ENCODE measurements at regions not wholly inside any gene's neighbourhood (a gene's known extent, or its start where the extent isn't known, plus 50 kb on each side); places are given as distances from the start of the nearest gene placed in this dataset.
"Not testable (repeated sequence)": the region's sequence is repeated elsewhere in the genome, so short reads cannot be mapped to it uniquely, and the experiment has no call there.

DNA sequence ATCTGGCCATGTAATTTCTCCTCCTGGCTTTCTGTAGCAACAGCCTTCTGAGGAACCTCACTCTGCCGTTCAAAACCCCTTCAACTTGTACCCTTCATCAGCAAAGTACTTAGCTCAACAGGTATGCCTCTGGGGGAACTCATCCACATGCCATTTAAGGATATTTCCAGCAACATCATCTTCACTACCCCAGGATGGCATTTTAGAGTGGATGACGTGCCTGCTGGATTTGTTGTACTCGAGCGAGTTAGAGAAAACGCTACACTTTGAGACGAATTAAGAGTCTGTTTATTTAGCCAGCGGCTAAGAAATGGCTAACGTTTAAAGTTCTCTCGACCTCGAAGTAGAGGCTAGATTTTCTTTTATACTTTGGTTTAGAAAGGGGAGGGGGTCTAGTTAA lies 122.1 kb downstream of the UNC93B1 start:
- CTCF ChIA-PET; H3K9me3 Mint-ChIP-seq (ENCODE audit: unreplicated experiment); BruUV-seq (replicated peaks); H3K27me3 ChIP-seq (replicated peaks; ENCODE audit: control insufficient read depth, insufficient read depth, low read length); H3K4me3 ChIP-seq (ENCODE audit: low read depth, low read length); H3K9me3 ChIP-seq; H3K36me3 ChIP-seq (ENCODE audit: control insufficient read depth, insufficient read depth, low read length); H3K27me3 Mint-ChIP-seq (ENCODE audit: insufficient read depth, unreplicated experiment); POLR2A ChIA-PET; H3K36me3 Mint-ChIP-seq (ENCODE audit: insufficient read depth, unreplicated experiment); DNase-seq; intact Hi-C loops (cut with micrococcal nuclease; ENCODE audit: unreplicated experiment); H3K4me1 ChIP-seq: not testable (repeated sequence)
- peaks cover 42% of the 10 kb centered on the region for H3K4me1 Mint-ChIP-seq (ENCODE audit: low read depth, unreplicated experiment)
- peak overlapping the region; percentile 8 for H3K4me3 Mint-ChIP-seq (ENCODE audit: unreplicated experiment)
- peak overlapping the region; percentile 2 for H3K27ac Mint-ChIP-seq (ENCODE audit: unreplicated experiment)

- H3K27ac Mint-ChIP-seq (ENCODE audit: unreplicated experiment); H3K36me3 Mint-ChIP-seq (ENCODE audit: insufficient read depth, unreplicated experiment); H3K4me3 ChIP-seq (ENCODE audit: low read depth, low read length); H3K4me3 Mint-ChIP-seq (ENCODE audit: unreplicated experiment); POLR2A ChIA-PET; intact Hi-C loops (cut with micrococcal nuclease; ENCODE audit: unreplicated experiment); H3K9me3 Mint-ChIP-seq (ENCODE audit: unreplicated experiment); H3K27me3 Mint-ChIP-seq (ENCODE audit: insufficient read depth, unreplicated experiment); BruUV-seq (replicated peaks); H3K4me1 ChIP-seq; H3K9me3 ChIP-seq; H3K36me3 ChIP-seq (ENCODE audit: control insufficient read depth, insufficient read depth, low read length); H3K27me3 ChIP-seq (replicated peaks; ENCODE audit: control insufficient read depth, insufficient read depth, low read length); CTCF ChIA-PET; DNase-seq: not testable (repeated sequence)
- H3K4me1 Mint-ChIP-seq (ENCODE audit: low read depth, unreplicated experiment) = peaks cover 33% of the 10 kb centered on the region
These were observed 123.2 kb downstream of the UNC93B1 start for GRCh38 chr11:67880594-67881196.

- H3K36me3 Mint-ChIP-seq (ENCODE audit: insufficient read depth, unreplicated experiment); H3K9me3 Mint-ChIP-seq (ENCODE audit: unreplicated experiment); intact Hi-C loops (cut with micrococcal nuclease; ENCODE audit: unreplicated experiment); BruUV-seq (replicated peaks); H3K4me1 ChIP-seq; H3K27ac Mint-ChIP-seq (ENCODE audit: unreplicated experiment); H3K27me3 ChIP-seq (replicated peaks; ENCODE audit: control insufficient read depth, insufficient read depth, low read length); H3K9me3 ChIP-seq; POLR2A ChIA-PET; H3K4me3 Mint-ChIP-seq (ENCODE audit: unreplicated experiment); H3K4me3 ChIP-seq (ENCODE audit: low read depth, low read length); CTCF ChIA-PET; H3K27me3 Mint-ChIP-seq (ENCODE audit: insufficient read depth, unreplicated experiment); H3K36me3 ChIP-seq (ENCODE audit: control insufficient read depth, insufficient read depth, low read length): not testable (repeated sequence)
- H3K4me1 Mint-ChIP-seq (ENCODE audit: low read depth, unreplicated experiment) = peaks cover 19% of the 10 kb centered on the region
- peak; percentile 32 to 62 for DNase-seq
These were observed 125.2 kb downstream of the UNC93B1 start for GRCh38 chr11:67878666-67879065.

- H3K36me3 ChIP-seq (ENCODE audit: control insufficient read depth, insufficient read depth, low read length); H3K9me3 Mint-ChIP-seq (ENCODE audit: unreplicated experiment); H3K9me3 ChIP-seq; DNase-seq; H3K27me3 Mint-ChIP-seq (ENCODE audit: insufficient read depth, unreplicated experiment); H3K36me3 Mint-ChIP-seq (ENCODE audit: insufficient read depth, unreplicated experiment); POLR2A ChIA-PET; H3K27ac Mint-ChIP-seq (ENCODE audit: unreplicated experiment); CTCF ChIA-PET; H3K4me1 Mint-ChIP-seq (ENCODE audit: low read depth, unreplicated experiment); H3K27me3 ChIP-seq (replicated peaks; ENCODE audit: control insufficient read depth, insufficient read depth, low read length); H3K4me3 Mint-ChIP-seq (ENCODE audit: unreplicated experiment); H3K4me3 ChIP-seq (ENCODE audit: low read depth, low read length); H3K4me1 ChIP-seq; BruUV-seq (replicated peaks); intact Hi-C loops (cut with micrococcal nuclease; ENCODE audit: unreplicated experiment): not testable (repeated sequence)
These were observed 126.6 kb downstream of the UNC93B1 start for GRCh38 chr11:67877316-67877715.

DNA sequence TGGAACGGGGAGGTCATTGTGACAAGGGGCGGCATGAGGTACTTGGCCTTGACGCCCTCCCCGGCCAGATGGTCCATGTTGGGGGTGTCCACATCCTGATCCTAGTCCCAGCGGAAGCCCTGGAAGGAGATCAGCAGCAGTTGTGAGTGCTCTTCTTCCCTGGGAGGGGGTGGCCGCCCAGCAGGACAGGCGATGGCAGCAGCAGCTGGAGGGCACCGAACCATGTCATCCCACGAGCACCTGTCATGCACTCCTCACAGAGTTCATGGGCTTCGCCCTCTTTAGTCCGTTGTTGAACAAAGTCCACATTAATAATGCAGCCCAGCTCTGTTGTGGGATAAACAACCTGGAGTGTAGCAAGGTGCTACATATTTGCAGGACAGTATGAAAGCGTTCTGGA lies 130.7 kb downstream of the UNC93B1 start:
- CTCF ChIA-PET; H3K4me3 Mint-ChIP-seq (ENCODE audit: unreplicated experiment); H3K27ac Mint-ChIP-seq (ENCODE audit: unreplicated experiment): not testable (repeated sequence)

DNA sequence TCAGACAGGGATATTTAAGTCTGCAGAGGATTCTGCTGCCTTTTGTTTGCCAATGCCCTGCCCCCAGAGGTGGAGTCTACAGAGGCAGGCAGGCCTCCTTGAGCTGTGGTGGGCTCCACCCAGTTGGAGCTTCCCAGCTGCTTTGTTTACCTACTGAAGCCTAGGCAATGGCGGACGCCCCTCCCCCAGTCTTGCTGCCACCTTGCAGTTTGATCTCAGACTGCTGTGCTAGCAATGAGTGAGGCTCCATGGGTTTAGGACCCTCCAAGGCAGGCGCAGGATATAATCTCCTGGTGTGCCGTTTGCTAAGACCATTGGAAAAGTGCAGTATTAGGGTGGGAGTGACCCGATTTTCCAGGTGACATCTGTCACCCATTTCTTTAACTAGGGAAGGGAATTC lies 132.7 kb downstream of the UNC93B1 start:
- POLR2A ChIA-PET; BruUV-seq (replicated peaks); H3K36me3 Mint-ChIP-seq (ENCODE audit: insufficient read depth, unreplicated experiment); CTCF ChIA-PET; H3K27ac Mint-ChIP-seq (ENCODE audit: unreplicated experiment); H3K4me3 Mint-ChIP-seq (ENCODE audit: unreplicated experiment); H3K9me3 ChIP-seq; intact Hi-C loops (cut with micrococcal nuclease; ENCODE audit: unreplicated experiment); H3K4me3 ChIP-seq (ENCODE audit: low read depth, low read length); H3K27me3 ChIP-seq (replicated peaks; ENCODE audit: control insufficient read depth, insufficient read depth, low read length); H3K36me3 ChIP-seq (ENCODE audit: control insufficient read depth, insufficient read depth, low read length); DNase-seq; H3K4me1 ChIP-seq; H3K27me3 Mint-ChIP-seq (ENCODE audit: insufficient read depth, unreplicated experiment): not testable (repeated sequence)
- Mint-ChIP-seq H3K9me3 (ENCODE audit: unreplicated experiment) (peaks cover 19% of the 10 kb centered on the region), H3K4me1 (ENCODE audit: low read depth, unreplicated experiment) (peaks cover 22% of the 10 kb centered on the region)

More for the DNA sequence above, 130.7 kb downstream of the UNC93B1 start:
- H3K4me3 ChIP-seq (ENCODE audit: low read depth, low read length); BruUV-seq (replicated peaks); H3K4me1 ChIP-seq; intact Hi-C loops (cut with micrococcal nuclease; ENCODE audit: unreplicated experiment); H3K36me3 ChIP-seq (ENCODE audit: control insufficient read depth, insufficient read depth, low read length); H3K9me3 Mint-ChIP-seq (ENCODE audit: unreplicated experiment); DNase-seq; H3K27me3 Mint-ChIP-seq (ENCODE audit: insufficient read depth, unreplicated experiment); H3K27me3 ChIP-seq (replicated peaks; ENCODE audit: control insufficient read depth, insufficient read depth, low read length); H3K36me3 Mint-ChIP-seq (ENCODE audit: insufficient read depth, unreplicated experiment); POLR2A ChIA-PET; H3K9me3 ChIP-seq: not testable (repeated sequence)
- peaks cover 22% of the 10 kb centered on the region for H3K4me1 Mint-ChIP-seq (ENCODE audit: low read depth, unreplicated experiment)

GRCh38 chr11:67862896-67863295 lies 141.0 kb downstream of the UNC93B1 start:
- H3K4me3 ChIP-seq (ENCODE audit: low read depth, low read length); H3K4me1 ChIP-seq; H3K36me3 Mint-ChIP-seq (ENCODE audit: insufficient read depth, unreplicated experiment); BruUV-seq (replicated peaks); H3K4me3 Mint-ChIP-seq (ENCODE audit: unreplicated experiment); H3K27me3 ChIP-seq (replicated peaks; ENCODE audit: control insufficient read depth, insufficient read depth, low read length); H3K27me3 Mint-ChIP-seq (ENCODE audit: insufficient read depth, unreplicated experiment); H3K9me3 Mint-ChIP-seq (ENCODE audit: unreplicated experiment); DNase-seq; H3K9me3 ChIP-seq; POLR2A ChIA-PET; CTCF ChIA-PET; H3K27ac Mint-ChIP-seq (ENCODE audit: unreplicated experiment); H3K4me1 Mint-ChIP-seq (ENCODE audit: low read depth, unreplicated experiment); H3K36me3 ChIP-seq (ENCODE audit: control insufficient read depth, insufficient read depth, low read length): not testable (repeated sequence)
- intact Hi-C loops (cut with micrococcal nuclease; ENCODE audit: unreplicated experiment) = loop anchor here (5.0 kb wide), 1 partner anchor 74 kb away; no protein-coding TSS in a partner anchor

Data from Caco-2 (cell line).